ENCODE measurements at regions not wholly inside any gene's neighbourhood (a gene's known extent, or its start where the extent isn't known, plus 50 kb on each side); places are given as distances from the start of the nearest gene placed in this dataset.

GRCh38 chr16:86291491-86291890, 218.8 kb upstream of the FOXF1 start:
- no peak for TF ChIP-seq MAX (IDR thresholded peaks at IDR 0.05)
- TF ChIP-seq TEAD4 (IDR thresholded peaks at IDR 0.05) = no peak
- TF ChIP-seq FOXM1 (IDR thresholded peaks at IDR 0.05; ENCODE audit: borderline replicate concordance, low read depth) = no peak
- no peak for TF ChIP-seq EGR1 (IDR thresholded peaks at IDR 0.05)
- TF ChIP-seq TCF12 (IDR thresholded peaks at IDR 0.05; ENCODE audit: low read depth) = no peak
- no peak for TF ChIP-seq RAD21 (IDR thresholded peaks at IDR 0.05; ENCODE audit: low read depth)
- TF ChIP-seq CREB1 (IDR thresholded peaks at IDR 0.05; ENCODE audit: low read depth) = no peak
- TF ChIP-seq YY1 (IDR thresholded peaks at IDR 0.05; ENCODE audit: low read depth) = no peak
- no peak for TF ChIP-seq ZBTB7A (IDR thresholded peaks at IDR 0.05; ENCODE audit: low read depth)
- TF ChIP-seq, protein P1, sequence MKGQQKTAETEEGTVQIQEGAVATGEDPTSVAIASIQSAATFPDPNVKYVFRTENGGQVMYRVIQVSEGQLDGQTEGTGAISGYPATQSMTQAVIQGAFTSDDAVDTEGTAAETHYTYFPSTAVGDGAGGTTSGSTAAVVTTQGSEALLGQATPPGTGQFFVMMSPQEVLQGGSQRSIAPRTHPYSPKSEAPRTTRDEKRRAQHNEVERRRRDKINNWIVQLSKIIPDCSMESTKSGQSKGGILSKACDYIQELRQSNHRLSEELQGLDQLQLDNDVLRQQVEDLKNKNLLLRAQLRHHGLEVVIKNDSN (IDR thresholded peaks at IDR 0.05) = no peak
- no peak for TF ChIP-seq CEBPB (IDR thresholded peaks at IDR 0.05)
- no peak for TF ChIP-seq REST (IDR thresholded peaks at IDR 0.05; ENCODE audit: low read depth)
- no peak for TF ChIP-seq TAF1 (IDR thresholded peaks at IDR 0.05; ENCODE audit: low read depth)
- TF ChIP-seq EP300 (IDR thresholded peaks at IDR 0.05; ENCODE audit: borderline replicate concordance) = no peak

Data from Ishikawa (cell line).